ENCODE measurements at regions not wholly inside any gene's neighbourhood (a gene's known extent, or its start where the extent isn't known, plus 50 kb on each side); places are given as distances from the start of the nearest gene placed in this dataset.

DNA sequence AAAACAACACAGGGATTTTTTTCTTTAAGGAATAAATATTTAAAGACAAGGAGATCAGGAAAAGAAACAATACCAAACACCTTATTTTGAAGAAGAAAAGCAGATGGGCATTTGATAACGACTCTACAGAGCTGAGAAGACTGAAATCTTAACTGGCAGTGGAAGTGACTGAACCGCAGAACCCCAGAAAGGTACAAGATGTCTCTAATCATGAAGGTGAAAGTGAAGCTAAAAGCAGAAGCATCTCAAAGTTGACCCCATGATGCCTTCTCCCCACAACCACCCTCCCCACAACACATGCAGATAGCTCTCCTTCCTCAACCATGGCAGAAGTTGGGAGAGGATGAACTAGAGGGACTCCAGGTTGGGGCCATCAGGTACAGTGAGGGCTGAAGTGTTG is 129.6 kb downstream of the ZNF648 start:
- Histone ChIP-seq H3K79me2 (ENCODE audit: insufficient read depth, low read length) (no peaks in the 10 kb centered on the region), H3K27ac (ENCODE audit: low read depth, low read length) (no peak overlapping the region), H3K4me2 (ENCODE audit: low read length) (no peak overlapping the region), H3K4me3 (replicated peaks in 1 of 2; ENCODE audit: low read depth in 1 of 2, low read length in 2 of 2) (no peak overlapping the region), H3K9me3 (ENCODE audit: control insufficient read depth in 1 of 2, insufficient read depth in 1 of 2, low read depth in 1 of 2, low read length in 2 of 2) (no peaks in the 10 kb centered on the region), H3K9me2 (ENCODE audit: insufficient read depth) (no peaks in the 10 kb centered on the region), H4K20me1 (ENCODE audit: insufficient read depth) (no peaks in the 10 kb centered on the region), H3K27me3 (ENCODE audit: insufficient read depth, low read length) (peaks cover 21% of the 10 kb centered on the region), H3K9ac (ENCODE audit: low read length) (no peak overlapping the region), H3K4me1 (ENCODE audit: control insufficient read depth in 1 of 2, insufficient read depth in 2 of 2, low read length in 2 of 2) (no peaks in the 10 kb centered on the region), H3K36me3 (ENCODE audit: control insufficient read depth in 1 of 2, insufficient read depth in 2 of 2, low read length in 2 of 2) (no peaks in the 10 kb centered on the region), H2AFZ (ENCODE audit: low read depth, low read length, poor library complexity, severe bottlenecking) (no peak overlapping the region)
- no TSS peak for BruUV-seq (replicated peaks)
- ATAC-seq (no peak), DNase-seq (ENCODE audit: low read depth, low spot score) (no peak)
- ChIA-PET RAD21 (ENCODE audit: low non-redundant PET in 1 of 2, low total read pairs in 2 of 2, uncharacterized antibody in 2 of 2, unreplicated experiment in 2 of 2) (no interaction called here), CTCF (no interaction called here), POLR2A (no interaction called here)
- TF ChIP-seq, protein P1, sequence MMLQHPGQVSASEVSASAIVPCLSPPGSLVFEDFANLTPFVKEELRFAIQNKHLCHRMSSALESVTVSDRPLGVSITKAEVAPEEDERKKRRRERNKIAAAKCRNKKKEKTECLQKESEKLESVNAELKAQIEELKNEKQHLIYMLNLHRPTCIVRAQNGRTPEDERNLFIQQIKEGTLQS (IDR thresholded peaks at IDR 0.05) = no peak
- TF ChIP-seq YY1 (IDR thresholded peaks at IDR 0.05; ENCODE audit: extremely low read depth, insufficient replicate concordance, low read depth, low read length) (no peak), EZH2 (IDR thresholded peaks at IDR 0.05) (no peak), SIN3A (IDR thresholded peaks at IDR 0.05; ENCODE audit: low read depth) (no peak), ZFX (IDR thresholded peaks at IDR 0.05) (no peak), SRF (IDR thresholded peaks at IDR 0.05; ENCODE audit: low read depth) (no peak), ZNF274 (IDR thresholded peaks at IDR 0.05; ENCODE audit: low read depth, low read length) (no peak), ELF1 (IDR thresholded peaks at IDR 0.05; ENCODE audit: borderline replicate concordance, low read depth) (no peak), SP1 (IDR thresholded peaks at IDR 0.05; ENCODE audit: low read depth) (no peak), TCF7L2 (IDR thresholded peaks at IDR 0.05; ENCODE audit: borderline replicate concordance, extremely low read depth, insufficient read depth, insufficient read length) (no peak), CBX3 (IDR thresholded peaks at IDR 0.05; ENCODE audit: low read depth) (no peak), JUND (IDR thresholded peaks at IDR 0.05) (no peak), REST (IDR thresholded peaks at IDR 0.05; ENCODE audit: low read depth) (no peak)
- TF ChIP-seq, protein P2, sequence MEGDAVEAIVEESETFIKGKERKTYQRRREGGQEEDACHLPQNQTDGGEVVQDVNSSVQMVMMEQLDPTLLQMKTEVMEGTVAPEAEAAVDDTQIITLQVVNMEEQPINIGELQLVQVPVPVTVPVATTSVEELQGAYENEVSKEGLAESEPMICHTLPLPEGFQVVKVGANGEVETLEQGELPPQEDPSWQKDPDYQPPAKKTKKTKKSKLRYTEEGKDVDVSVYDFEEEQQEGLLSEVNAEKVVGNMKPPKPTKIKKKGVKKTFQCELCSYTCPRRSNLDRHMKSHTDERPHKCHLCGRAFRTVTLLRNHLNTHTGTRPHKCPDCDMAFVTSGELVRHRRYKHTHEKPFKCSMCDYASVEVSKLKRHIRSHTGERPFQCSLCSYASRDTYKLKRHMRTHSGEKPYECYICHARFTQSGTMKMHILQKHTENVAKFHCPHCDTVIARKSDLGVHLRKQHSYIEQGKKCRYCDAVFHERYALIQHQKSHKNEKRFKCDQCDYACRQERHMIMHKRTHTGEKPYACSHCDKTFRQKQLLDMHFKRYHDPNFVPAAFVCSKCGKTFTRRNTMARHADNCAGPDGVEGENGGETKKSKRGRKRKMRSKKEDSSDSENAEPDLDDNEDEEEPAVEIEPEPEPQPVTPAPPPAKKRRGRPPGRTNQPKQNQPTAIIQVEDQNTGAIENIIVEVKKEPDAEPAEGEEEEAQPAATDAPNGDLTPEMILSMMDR (IDR thresholded peaks at IDR 0.05 in 2 of 3, conservative IDR thresholded peaks at IDR 0.05 in 1 of 3; ENCODE audit: borderline replicate concordance in 1 of 3, insufficient read depth in 1 of 3, low read depth in 2 of 3, low read length in 2 of 3) = no peak
- intact Hi-C loops (cut with micrococcal nuclease) = loop anchor here (10.0 kb wide), 1 partner anchor 197 kb away; no protein-coding TSS in a partner anchor
